Inferior parietal cortex (tissue), 1 donor: ENCODE measurements at regions not wholly inside any gene's neighbourhood (a gene's known extent, or its start where the extent isn't known, plus 50 kb on each side); places are given as distances from the start of the nearest gene placed in this dataset.
A peak's percentile ranks its signal among the peaks of the same experiment; 100 is the strongest.
"Not testable (repeated sequence)": the region's sequence is repeated elsewhere in the genome, so short reads cannot be mapped to it uniquely, and the experiment has no call there.

Experiments
- DNase-seq: peaks from one replicate; pipeline ENCODE4 v3.0.0-alpha.2; 2016; ENCODE audit errors: extremely low spot score

DNA sequence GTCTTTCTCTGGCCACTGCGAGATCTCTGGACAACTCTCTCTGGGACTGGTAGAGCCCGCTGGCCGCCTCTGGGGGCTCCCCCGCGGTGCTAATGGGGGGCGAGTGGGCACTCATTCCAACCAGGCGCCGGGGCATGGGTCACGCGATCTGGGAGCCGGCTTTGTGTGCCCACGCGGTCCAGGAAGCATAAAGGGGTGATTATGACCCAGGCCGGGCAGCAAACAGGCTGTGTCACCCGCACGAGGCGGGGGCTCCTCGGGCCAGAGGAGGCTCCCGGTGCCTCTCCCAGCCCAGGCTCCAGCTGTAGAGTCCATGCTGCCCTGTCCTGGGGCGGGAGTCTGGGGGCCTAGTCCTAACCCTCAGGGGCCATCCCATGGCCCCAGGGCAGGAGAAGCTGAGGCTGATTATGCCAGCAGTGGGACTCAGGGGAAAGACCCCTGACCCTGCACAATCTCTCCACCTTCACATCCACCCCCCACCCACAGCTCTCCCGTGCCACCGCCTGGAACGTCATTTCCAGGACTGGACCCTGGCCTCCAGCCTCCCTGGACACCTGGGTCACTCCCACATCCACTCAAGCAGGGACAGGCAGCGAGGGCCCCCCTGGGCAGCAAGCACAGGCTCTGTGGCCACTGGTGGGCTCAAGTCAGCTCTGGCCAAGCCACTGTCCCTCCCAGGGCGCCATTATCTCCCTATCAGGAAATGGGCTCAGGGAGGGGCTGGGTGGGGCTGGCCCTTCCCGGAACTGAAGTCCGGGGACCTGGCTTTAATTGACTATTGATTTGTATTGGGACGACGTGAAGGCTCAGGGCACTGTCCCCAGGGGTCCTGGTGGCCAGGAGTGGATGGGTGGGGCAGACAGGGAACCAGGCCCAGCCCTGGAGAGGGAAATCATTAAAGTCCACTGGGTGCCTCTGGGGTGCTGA lies 50.0 kb downstream of the PTPRS start:
- DNase-seq: peak; percentile 52

GRCh38 chr19:5289060-5289990 lies 51.3 kb downstream of the PTPRS start:
- no peak for DNase-seq

- DNase-seq: no peak
Measured at GRCh38 chr19:5288347-5288739, 52.3 kb downstream of the PTPRS start.

DNA sequence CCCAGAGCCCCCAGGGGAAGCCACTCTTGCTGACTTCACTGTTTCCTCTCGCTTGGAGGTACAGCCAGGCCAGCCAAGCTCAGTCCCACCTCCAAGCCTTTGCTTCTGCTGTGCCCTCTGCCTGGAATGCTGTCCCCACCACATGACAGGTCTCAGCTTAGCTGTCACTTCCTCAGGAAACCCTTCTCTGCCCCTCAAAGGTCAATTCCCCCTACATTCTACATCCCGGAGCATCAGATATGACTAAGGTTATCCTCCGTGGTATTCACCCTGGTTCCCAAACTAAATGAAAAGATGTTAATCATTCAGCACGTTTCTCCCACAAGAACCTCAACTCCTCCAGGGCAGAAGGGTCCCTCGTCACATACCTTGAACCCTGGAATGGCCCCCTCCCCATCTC lies 53.5 kb downstream of the PTPRS start:
- no peak for DNase-seq

- no peak for DNase-seq
Measured at GRCh38 chr19:5286465-5287029, 54.1 kb downstream of the PTPRS start.

GRCh38 chr19:5285955-5286354 lies 54.7 kb downstream of the PTPRS start:
- no peak for DNase-seq

GRCh38 chr19:5285311-5285710 lies 55.3 kb downstream of the PTPRS start:
- DNase-seq: no peak

DNA sequence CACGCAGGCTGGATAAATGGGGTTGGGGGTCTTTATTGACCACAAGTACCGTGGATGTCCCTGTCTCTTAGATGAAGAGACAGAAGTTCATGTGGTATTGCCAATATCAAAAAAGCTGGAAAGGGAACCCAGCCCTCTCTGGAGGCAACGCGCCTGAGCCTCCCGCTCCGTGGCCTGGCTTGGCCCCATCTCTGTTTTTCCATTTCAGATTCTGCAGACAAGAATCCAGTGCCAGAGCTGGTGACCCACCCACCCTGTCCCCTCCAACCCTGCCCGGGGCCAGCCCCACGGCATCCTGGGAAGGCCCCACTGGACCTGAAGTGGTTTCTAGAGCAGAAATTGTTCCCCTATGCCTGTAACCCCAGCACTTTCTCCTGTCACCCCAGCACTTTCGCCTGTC lies 57.7 kb downstream of the PTPRS start:
- DNase-seq: no peak

GRCh38 chr19:5281588-5281987 lies 59.0 kb downstream of the PTPRS start:
- DNase-seq: no peak

DNA sequence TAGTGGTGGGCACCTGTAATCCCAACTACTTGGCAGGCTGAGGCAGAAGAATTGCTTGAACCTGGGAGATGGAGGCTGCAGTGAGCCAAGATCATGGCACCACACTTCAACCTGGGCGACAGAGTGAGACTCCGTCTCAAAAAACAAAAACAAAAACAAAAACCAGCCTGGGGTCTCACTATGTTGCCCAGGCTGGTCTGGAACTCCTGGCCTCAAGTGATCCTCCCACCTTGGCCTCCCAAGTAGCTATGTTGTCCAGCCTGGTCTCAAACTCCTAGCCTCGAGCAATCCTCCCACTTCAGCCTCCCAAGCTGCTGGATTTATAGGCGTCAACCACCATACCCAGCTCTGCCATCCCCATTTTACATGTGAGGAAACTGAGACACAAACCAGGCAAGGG lies 64.9 kb downstream of the PTPRS start:
- not testable (repeated sequence) for DNase-seq

GRCh38 chr19:5273782-5274181 lies 66.8 kb downstream of the PTPRS start:
- no peak for DNase-seq

- no peak for DNase-seq
Measured at GRCh38 chr19:5271145-5271544, 69.5 kb downstream of the PTPRS start.

DNA sequence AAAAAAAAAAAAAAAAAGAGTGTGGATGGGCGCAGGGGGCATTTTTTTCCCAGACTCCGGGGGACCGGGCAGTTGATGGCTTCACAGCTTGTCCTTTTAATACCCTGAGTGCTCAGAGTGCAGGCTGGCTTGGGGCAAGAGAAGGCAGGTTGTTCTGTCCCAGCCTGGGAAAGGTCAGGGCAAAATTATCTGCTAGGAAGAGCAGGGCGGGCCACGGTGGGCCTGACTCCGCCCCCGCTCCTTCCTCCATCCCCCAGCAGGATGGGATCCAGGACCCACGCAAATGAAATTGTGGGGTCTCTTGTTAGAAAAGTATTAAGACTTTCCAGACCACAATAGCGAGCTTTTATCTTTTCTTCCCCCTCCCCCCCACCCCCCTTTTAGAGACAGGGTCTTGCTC lies 70.7 kb downstream of the PTPRS start:
- no peak for DNase-seq

DNA sequence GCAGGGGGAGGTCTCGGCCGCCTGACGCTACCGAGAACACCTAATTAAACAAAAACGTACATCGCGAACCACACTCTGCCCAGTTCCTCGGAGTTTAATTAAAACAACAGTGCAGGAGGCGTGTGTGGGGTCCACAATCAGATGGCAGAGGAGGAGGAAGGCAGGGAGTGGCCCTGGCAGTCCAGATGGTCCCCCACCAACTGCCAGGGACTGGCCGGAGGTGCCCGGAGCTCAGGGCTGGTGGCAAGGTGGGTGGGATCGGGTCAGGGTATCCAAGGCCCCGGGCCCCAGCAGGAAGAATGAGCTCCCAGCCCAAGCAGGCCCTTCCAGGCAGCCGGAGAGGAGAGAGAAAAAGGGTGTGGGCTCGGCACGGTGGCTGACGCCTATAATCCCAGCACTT lies 71.3 kb downstream of the PTPRS start:
- DNase-seq: no peak

GRCh38 chr19:5268801-5269200 lies 71.8 kb downstream of the PTPRS start:
- DNase-seq: no peak

DNA sequence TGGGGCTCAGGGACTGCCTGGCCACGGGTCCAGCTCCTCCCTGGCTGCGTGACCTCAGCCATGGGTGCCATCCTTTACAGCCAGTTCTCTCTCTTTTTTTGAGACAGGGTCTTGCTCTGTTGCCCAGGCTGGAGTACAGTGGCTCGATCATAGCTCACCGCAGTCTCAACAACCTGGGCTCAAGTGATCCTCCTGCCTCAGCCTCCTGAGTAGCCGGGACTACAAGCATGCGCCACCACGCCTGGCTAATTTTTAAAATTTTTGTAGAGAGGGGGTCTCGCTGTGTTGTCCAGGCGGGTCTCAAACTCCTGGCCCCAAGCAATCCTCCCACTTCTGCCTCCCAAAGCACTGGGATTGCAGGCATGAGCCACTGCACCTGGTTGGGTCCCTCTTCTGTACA lies 75.4 kb downstream of the PTPRS start:
- no peak for DNase-seq

DNA sequence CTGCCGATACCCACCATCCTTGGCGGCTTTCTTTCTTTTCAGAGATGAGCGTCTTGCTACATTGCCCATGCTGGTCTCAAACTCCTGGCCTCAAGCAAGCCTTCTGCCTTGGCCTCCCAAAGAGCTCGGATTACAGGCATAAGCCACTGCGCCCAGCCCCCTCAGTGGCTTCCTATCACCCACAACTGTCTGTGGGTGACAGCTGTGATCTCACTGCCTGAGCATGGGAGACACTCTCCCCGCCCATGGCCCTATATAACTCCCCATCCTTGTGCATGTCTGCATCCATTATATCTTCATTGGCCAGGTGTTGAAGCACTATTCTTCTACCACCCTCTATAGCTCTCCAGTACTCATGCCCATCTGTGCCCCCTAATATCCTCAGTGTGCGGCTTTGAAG lies 76.2 kb downstream of the PTPRS start:
- DNase-seq: no peak

DNA sequence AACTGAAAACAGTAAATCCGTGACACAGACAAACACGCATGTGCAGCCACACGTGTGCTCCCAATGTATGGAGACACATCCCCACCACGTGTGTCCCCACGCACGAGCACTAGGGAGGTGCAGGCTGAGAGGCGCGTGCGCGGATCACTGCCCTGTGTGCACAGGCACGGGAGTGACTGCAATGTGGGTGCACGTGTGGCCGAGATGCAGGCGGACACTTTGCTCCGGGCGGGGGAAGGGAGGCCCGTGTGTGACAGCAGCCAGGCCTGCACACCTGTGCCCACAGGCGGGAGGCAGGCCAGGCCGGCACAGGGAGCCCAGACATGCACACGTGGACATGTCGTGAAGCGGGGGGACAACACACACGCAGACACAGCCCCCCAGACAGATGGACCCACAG lies 77.0 kb downstream of the PTPRS start:
- no peak for DNase-seq

- DNase-seq: no peak
Measured at GRCh38 chr19:5262721-5263120, 77.9 kb downstream of the PTPRS start.

DNA sequence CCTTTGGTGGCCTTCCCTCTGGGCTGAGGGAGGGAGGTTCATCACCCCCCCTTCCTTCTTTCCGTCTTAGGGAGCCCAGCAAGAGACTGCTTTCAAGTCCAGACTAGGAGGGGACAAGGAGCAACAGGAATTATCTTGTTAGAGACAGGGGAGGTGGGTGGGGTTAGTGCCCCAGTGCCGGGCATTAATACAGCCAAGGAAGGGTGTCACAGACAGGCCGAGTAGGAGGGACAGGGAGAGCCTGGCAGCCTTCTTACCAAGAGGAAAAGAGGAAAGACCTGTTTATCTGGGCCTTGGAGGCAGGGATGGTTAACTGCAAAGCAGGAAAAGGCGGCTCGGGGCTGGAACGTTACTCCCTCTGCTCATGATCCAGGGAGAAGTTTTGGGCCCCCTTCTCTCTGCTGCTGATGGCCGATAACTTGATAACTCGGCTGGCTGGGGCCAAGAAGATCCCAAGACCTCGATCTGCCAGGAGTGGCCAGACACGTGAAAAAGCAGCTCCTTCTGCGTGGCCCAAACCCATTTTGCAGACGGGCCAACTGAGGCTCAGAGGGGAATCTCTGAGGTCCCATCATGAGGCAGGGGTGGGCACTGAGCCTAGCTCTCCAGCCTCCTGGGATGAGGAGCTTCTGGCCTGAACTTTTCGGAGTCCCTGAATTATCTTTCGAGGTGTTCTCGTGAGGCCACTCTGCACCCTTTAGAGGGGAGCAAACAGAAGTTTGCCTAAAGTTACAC lies 79.3 kb downstream of the PTPRS start:
- DNase-seq: no peak

GRCh38 chr19:5260381-5260967 lies 80.1 kb downstream of the PTPRS start:
- no peak for DNase-seq
